Renal cortical epithelial cell (primary cell): ENCODE measurements at regions not wholly inside any gene's neighbourhood (a gene's known extent, or its start where the extent isn't known, plus 50 kb on each side); places are given as distances from the start of the nearest gene placed in this dataset.

Experiments used
- DNase-seq: peaks from one replicate; pipeline ENCODE4 v3.0.0-alpha.2; 2011; ENCODE audit warnings: low read depth

- no peak for DNase-seq
These were observed 56.3 kb downstream of the AGTR2 start for GRCh38 chrX:116226665-116227484.

- no peak for DNase-seq
These were observed 59.8 kb downstream of the AGTR2 start for GRCh38 chrX:116230130-116230898.

GRCh38 chrX:116232833-116233232 is 62.3 kb downstream of the AGTR2 start:
- DNase-seq, result peak; percentile 90

- DNase-seq, result no peak
These were observed 66.1 kb downstream of the AGTR2 start for GRCh38 chrX:116236666-116237065.

GRCh38 chrX:116238093-116238492 is 67.5 kb downstream of the AGTR2 start:
- DNase-seq, result no peak

GRCh38 chrX:116238567-116239255 is 68.2 kb downstream of the AGTR2 start:
- no peak for DNase-seq

GRCh38 chrX:116239944-116240840 is 69.6 kb downstream of the AGTR2 start:
- peak; percentile 36 for DNase-seq

GRCh38 chrX:116241001-116241400 is 70.5 kb downstream of the AGTR2 start:
- DNase-seq, result no peak

GRCh38 chrX:116243039-116243438 is 72.5 kb downstream of the AGTR2 start:
- DNase-seq, result no peak

GRCh38 chrX:116246261-116246660 is 75.7 kb downstream of the AGTR2 start:
- DNase-seq, result no peak

- no peak for DNase-seq
These were observed 97.0 kb downstream of the AGTR2 start for GRCh38 chrX:116267511-116268040.

GRCh38 chrX:116272322-116272721 is 101.8 kb downstream of the AGTR2 start:
- peak; percentile 93 for DNase-seq

- no peak for DNase-seq
These were observed 102.3 kb downstream of the AGTR2 start for GRCh38 chrX:116272861-116273260.

GRCh38 chrX:116276261-116276660 is 105.7 kb downstream of the AGTR2 start:
- no peak for DNase-seq

- DNase-seq, result no peak
These were observed 107.0 kb downstream of the AGTR2 start for GRCh38 chrX:116277351-116278225.

- DNase-seq, result no peak
These were observed 108.3 kb downstream of the AGTR2 start for GRCh38 chrX:116278826-116279225.

- DNase-seq, result peak; percentile 38
These were observed 110.6 kb downstream of the AGTR2 start for GRCh38 chrX:116281106-116281505.

GRCh38 chrX:116282751-116283150 is 112.2 kb downstream of the AGTR2 start:
- no peak for DNase-seq

- DNase-seq, result peak; percentile 52
These were observed 113.9 kb downstream of the AGTR2 start for GRCh38 chrX:116284400-116284799.

GRCh38 chrX:116285501-116285900 is 115.0 kb downstream of the AGTR2 start:
- peak; percentile 34 for DNase-seq
